GM21737 (cell line): ENCODE measurements at regions not wholly inside any gene's neighbourhood (a gene's known extent, or its start where the extent isn't known, plus 50 kb on each side); places are given as distances from the start of the nearest gene placed in this dataset.

Experiments used
- ATAC-seq: cut with Tn5 transposase; IDR thresholded peaks from one replicate; pipeline ENCODE4 v1.9.1; 2021; ENCODE audit warnings: mild to moderate bottlenecking, moderate library complexity; ENCODE audit not compliant: unreplicated experiment

DNA sequence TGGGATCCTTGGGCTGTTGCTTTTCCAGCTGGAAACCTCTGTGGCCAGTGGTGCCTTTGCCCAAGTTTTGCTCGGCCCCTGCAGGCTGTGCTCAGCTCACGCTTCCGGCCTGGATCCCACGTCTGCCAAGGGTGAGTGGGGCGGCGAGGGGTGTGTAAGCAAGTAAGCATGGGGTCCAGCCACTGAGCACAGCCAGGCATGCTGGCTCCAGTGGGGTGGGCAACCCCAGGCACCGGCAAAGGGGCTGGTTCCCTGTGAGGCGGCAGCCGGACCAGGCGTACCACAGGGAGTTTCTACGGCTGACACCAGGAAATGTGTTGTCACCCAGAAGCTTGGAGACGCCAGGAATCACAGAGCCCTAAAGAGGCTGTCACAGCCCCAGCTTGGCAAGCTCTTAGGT lies 393.4 kb upstream of the CCDC196 start:
- ATAC-seq: no peak

DNA sequence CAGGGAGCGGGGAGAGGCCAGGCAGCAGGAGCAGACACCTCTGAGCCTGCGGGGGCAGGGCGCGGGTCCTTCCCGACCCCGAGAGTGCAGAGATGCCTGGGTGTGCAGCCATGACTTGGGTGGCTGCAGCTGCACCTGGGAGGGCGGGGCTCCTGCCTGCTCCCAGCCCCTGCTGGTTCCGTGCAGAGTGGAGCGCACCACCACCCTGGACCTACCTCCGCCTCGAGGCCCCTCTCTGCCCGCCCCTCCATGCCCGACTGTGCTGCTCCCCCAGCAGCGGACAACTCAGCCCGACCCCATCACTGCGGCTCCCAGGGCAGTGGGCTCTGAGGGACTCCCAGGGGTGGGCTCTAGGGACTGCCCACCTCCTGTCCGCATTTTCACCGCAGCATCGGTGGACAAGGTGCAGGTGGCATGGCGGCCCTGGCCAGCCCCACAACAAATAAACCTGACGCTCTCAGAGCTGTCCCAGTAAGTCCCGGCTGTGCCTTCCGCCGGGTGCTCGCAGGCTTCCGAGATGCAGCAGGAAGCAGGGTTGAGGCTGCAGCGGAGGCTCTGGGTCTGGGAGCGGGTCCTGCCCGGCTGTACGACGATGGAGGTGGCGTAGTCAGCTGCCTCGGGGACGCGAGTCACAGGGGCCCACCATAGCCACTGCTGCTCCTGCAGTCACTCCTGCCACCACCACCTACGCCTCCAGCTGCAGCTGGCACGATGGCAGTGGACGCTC lies 392.0 kb upstream of the CCDC196 start:
- ATAC-seq: no peak

DNA sequence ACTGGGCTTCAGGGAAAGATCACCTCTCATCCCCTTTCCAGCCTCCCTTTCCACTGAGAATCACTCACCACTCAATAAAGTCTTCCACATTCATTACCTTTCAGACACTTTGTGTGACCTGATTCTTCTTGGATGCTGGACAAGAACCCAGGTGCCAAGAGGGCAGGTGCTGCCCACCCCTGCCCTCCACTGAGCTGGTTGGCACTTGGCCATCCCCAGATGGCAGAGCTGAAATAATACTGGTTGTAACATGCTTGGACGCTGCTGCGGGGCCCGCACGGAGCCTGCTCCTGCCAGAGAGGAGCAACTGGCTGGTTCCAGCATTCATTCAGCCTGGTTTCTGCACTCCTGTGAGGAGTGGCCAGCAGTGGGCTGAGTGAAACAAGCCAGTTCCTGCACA lies 386.7 kb upstream of the CCDC196 start:
- ATAC-seq: no peak

DNA sequence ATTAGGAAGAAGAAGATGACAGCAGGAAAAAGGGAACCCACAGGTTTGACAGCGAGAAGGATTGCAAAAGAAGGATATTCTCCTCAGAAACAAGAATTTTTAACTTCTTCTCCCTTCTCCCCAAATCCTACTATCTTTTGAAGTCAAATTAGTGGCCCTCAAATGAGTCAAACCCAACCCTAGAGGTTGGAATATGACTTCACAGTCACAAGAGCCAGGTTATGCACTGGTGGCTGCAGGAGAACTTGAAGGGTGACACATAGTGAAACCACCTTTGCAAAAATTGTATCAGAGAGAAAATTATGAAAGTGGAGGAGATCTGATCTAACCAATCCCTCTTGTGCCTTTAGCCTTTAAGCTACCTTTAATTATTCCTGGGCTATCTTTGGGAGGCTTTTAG lies 386.2 kb upstream of the CCDC196 start:
- ATAC-seq: no peak

DNA sequence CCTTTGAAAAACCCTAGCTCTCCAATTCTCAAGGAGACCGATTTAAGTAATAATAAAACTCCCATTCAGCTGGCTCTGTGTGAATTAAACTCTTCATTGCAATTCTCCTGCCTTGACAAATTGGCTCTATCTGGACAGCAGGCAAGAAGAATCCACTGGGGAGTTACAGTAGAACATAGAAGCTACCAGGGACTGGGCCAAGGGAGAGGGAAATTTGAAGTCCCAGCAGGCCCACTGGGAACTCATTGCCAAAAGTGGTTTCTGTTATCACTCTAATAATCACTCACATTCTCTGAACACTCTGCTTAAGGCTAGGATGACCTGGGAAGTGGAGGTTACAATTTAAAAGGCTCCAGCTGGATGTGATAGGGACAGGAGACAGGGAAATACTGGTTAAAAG lies 384.5 kb upstream of the CCDC196 start:
- no peak for ATAC-seq

DNA sequence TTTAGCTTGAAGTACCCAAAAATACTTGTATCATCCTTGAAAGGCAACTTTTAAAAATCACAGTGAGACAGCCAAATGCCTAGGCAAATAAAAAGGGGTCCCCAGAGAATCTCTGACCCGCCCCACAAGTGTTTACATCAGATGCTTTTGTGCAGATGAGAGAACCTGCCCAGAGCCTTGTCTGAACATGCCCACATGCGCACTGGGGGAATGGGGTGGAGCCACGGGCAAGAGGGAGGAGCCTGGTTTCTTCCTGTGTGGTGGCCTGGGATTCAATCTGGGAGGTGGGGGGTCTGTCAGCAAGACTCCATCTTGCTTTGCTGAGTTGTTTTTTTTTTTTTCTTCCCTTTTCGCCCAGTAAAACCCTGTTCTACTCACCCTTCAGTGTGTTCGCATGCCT lies 381.7 kb upstream of the CCDC196 start:
- ATAC-seq: no peak

DNA sequence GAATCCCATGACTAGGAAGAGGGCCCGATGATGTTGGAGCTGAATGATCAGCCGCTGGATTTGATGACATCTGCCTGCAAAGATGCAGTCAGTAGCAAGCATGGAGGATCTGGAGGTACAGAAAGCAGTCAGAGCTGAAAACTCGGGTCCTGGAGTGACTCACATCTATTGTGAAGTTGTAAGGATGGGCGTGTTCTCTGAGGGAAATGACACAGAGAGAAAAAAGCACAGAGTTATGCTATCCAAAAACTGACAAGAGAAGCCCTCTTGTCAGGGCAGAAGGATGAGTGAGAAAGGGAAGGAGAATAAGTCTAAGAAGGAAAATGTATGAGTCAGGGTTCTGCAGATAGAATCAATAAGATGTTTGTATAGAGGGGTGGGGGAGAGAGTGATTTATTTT lies 380.4 kb upstream of the CCDC196 start:
- no peak for ATAC-seq

DNA sequence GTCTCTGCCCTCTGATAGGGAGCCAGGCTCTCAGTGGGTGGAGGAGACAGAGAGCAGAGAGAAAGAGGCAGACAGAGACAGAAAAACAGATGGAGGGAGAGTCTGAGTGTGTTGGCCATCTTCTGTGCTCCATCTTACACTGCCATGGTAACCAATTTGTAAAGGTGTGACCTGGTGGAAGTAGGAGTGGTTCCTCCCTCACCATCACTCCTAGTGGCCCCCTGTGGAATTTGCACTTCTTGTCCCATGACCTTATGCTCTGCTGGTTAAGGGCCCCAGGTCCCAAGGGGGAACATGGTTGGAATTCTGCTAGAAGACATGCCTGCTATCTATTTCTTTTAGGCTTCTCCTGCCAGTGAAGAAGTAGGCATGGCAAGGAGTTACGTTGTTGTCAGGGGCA lies 376.7 kb upstream of the CCDC196 start:
- ATAC-seq: no peak

DNA sequence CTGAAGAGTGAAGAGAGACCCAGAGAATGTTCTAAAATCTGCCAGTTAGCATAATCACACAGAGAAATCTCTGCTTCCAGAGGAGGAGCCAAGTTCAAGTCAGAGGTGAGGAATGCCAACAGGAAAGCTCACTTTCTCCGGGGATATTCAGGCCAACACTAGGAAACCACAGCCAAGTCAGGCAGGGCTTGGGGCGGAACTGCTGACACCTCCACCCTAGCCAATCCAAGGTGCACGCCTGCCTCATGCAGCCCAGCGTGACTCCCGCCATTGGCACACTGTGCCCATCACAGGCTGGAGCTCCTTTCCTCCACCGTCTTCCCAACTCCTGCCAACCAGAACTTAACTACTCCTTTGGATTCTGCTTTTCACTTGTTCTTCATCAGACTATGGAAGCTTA lies 374.3 kb upstream of the CCDC196 start:
- ATAC-seq: no peak

DNA sequence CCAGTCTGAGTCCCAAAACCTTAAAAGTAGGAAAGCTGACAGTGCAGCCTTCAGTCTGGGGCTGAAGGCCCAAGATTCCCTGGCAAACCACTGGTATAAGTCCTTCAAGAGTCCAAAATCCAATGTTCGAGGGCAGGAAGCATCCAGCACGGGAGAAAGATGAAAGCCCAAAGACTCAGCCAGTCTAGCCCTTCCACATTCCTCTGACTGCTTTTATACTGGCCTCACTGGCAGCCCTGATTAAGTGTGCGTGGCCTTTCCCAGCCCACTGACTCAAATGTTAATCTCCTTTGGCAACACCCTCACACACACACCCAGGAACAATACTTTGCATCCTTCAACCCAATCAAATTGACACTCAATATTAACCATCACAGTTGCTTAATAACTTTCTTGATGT lies 372.1 kb upstream of the CCDC196 start:
- no peak for ATAC-seq

DNA sequence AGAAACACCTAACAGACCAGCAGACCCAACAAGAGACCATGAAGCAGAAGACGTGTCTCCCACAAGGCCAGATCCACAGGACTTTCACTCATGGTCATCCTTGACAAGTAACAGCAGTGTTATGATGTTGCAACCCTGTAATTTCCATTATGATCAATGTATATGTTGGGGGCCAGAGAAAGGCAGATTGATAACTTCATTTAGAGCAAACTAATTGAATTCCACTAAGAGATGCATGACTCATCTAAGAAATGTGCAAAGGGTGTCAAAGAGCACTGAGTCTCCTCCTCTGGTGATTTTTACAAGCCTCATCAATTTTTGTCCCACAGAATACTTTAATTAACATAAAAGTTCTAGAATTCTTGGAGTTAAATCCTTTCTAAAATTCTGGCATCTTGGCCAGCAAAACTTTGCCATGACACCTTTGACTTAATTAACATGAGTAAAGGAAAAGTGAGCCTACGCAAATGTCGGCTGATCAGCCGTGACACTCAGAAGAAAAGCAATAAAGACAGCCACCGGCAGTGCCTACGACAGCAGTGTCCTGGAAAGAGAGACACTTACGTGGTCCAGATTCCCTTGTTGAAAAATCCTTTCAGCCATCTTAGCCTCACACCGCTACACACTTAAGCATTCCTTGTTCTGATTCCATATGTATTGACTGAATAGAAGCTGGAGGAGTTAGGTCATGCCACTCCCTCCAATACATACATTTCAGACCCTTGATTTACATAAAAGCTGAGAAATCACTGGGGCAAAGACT lies 370.2 kb upstream of the CCDC196 start:
- ATAC-seq: no peak

DNA sequence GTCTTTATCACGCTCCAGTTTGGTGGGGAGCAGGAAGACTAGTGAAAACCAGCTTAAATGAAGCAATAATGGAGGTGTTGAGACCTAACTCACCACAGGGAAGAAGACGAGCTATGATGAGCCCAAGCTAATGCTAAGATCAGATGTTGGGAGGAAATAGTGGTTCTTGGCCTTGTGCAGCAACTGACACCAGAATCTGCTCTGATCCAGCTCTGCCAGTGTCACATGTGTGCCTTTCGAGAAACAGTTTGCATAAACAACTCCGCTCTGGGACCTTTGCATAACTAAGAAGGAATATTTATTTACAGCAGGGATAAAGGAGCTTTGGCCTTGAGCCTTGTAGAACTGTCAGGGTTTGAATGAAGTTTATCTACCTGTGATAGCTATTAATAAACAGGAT lies 369.4 kb upstream of the CCDC196 start:
- no peak for ATAC-seq

DNA sequence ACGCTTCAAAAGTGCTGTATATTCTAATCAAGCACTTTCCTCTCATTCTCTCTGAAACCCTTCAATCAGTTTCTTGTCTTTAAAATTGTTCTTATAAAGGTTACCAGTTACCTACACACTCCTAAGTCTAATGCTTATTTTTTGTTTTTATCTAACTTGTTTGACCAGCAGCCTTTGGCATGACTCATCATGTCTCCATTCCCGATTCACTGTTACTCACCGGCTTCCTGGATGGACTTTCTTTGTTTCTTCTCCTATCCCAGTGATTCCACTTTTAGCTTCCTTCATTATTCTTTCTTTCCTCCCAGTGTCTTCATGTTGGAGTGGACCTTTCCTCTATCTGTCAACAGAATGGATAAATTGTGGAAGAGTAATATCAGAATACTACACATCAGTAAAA lies 368.6 kb upstream of the CCDC196 start:
- no peak for ATAC-seq

DNA sequence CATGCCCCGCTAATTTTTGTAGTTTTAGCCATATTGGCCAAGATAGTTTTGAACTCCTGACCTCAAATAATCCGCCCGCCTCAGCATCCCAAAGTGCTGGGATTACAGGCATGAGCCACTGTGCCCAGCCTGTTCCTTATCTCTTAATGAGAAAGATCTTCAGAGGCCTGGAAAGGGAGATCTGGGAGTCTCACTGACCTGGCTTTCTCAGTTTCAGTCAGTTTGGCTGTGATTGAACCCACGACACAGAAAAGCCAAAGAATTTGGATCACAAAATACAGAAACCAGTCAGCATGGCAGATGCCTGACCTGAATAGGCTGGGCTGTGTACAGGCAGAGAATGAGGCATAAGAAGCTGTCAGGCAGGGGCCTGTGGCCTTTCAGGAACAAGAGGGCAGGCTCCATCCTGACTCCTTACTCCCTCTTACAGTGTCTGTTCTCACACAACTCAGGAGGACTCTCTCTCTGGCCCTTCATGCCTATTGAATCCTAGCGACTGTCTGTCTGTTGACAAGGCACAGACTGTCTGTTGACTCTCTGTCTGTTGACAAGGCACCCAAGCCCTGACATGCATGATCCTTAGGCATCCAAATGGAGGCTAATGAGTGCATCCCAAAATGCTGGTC lies 366.5 kb upstream of the CCDC196 start:
- ATAC-seq: no peak

DNA sequence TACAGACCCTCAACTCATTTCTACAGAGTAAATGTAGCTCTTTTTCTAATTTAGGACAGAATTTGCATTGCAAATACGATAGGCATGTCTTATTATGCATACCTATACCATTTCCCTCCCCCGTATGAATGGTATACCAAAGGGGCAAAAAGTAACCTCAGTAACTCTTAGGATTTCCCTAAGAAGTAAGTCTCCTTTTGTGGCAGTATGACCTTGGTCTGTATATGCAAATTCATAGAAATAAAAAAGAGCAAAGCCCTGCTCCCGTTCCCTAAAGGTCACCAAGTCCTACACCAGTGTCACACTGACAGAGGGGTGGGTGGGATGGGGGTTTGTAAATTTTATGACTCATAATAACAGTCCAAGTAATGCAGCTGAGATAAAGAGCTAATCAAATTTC lies 365.8 kb upstream of the CCDC196 start:
- no peak for ATAC-seq

DNA sequence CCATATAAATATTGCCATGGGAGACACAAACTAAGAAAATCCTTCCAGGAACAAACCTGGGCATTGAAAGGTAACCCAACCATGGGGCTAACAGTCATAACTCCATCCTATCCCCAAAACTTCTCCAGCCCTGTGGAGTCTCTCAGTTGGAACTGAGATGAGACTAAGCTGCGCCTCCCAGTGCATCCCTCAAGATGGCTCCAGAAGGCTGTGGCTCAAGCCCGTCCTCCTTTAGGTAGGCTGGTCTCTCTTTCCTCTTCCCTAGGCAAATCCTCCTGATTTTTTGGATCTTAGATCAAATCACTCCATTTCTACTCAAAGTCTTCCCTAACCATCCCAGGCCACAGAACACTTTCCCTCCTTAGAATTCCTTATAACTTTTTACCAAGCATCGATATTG lies 364.3 kb upstream of the CCDC196 start:
- ATAC-seq: no peak

DNA sequence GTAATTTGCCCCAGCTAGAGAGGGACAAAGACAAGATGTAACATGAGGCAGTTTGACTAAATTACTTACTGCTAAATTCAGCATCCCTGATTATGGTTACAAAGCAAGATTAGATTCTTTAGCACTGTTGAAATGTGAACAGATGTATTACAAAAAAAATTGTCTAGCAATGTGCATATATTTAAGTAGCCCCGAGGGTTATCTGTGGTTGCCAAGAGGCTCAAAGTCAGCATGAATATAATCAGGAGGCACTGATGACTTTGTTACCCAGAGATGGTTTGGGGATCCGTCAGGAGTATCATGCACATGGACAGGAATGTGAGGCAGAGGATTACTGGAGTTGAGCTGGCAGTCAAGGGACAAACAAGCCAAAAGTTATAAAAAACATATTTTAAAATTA lies 356.9 kb upstream of the CCDC196 start:
- ATAC-seq: no peak

DNA sequence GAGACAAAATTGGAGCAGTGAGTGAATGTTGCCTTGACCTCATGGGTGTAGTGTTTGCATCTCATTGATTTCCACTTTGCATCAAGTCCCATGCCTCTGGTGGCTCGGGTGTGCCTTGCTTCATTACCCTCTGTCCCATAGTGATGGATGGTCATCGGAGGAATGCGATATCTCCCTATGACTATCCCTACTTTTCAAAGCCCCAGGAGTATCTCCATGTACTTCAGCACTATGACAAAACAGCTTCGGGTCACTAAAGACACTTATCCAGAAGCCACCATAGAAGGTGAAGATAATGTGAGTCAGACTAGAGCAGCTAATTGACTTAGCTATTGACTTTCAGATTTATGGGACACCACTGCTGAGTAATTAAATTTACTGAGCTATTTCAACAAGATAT lies 355.1 kb upstream of the CCDC196 start:
- ATAC-seq: no peak

DNA sequence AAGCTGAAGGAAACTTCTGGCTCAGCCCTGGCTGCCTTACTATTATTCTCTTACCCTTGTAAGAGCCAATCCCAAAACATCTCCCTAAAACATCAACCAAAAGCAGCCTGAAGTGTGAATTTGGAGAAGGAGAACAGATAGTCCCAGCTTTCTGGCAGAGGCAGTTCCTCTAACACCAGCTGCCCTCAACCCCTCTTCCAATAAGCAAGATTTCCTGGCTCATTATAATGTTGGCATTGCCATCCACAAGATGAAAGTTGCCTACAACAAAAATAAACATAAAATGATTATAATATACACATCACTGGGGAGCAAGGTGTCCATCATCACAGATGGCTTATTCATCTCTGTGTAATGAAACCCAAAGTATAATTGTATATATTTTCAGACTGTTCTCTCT lies 352.5 kb upstream of the CCDC196 start:
- no peak for ATAC-seq

DNA sequence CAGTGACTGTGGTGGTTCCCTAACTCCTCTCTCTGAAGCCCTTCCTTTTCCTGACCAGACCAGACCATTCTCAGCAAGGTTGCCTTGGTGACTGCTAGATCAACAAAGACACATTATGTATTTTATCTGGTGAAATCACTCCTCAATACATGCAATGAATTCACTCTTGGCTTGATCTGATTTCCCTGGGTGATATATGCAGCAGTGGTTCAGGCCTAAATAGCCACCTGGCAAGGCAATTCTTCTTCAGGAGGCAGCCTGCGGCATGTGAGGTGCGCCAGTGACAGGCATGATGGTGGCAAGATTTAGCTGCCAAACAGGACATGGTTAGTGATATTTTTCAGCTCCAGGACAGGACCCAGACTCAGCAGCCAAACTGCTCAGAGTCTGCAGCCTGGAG lies 350.3 kb upstream of the CCDC196 start:
- ATAC-seq: no peak

DNA sequence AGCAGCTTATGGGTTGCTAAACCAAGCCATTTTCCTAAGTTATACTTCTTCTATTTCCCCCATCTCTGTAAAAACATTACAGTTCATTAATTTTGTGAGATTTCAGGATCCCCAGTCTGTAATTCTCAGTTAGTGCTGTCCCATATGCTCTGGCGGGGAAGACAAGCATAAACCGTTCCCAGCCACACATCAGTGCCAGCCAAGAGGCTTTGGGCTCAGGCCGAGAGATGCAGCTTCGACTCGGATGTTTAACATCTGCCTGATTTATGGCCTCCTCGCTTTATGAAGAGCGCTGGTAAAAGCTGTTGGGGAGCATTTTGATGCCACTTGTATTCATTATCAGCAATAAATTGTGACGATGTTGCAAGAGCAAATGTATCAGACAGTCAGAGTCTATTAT lies 349.1 kb upstream of the CCDC196 start:
- no peak for ATAC-seq

DNA sequence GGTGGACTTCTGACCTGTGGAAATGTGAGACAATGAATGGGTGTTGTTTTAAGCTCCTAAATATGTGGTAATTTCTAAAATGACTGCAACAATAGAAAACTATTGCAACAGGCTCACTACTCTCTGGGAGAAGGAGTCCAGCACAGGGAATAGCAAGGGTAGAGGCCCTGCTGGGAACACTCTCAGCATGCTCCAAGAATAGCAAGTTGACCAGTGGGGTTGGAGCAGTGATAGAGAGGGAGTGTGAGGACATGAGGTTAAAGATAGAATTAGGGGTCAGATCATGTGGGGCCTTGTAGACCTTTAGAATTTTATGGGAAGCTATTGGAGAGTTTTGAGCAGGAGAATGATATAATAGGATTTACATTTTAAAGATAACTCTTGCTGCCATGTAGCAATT lies 346.7 kb upstream of the CCDC196 start:
- no peak for ATAC-seq
